Lower leg skin (tissue), 3 donors: ENCODE measurements at regions not wholly inside any gene's neighbourhood (a gene's known extent, or its start where the extent isn't known, plus 50 kb on each side); places are given as distances from the start of the nearest gene placed in this dataset.

Experiments
- CTCF ChIP-seq, 3 donors: fragments of 450-650 bp; IDR thresholded peaks; one replicate each; pipeline ENCODE4 v1.5.1; 2016; ENCODE audit warnings: antibody characterized with exemption in 3 of 3, mild to moderate bottlenecking in 3 of 3, moderate library complexity in 2 of 3
- POLR2A ChIP-seq, 2 donors: fragments of 450-650 bp; IDR thresholded peaks; one replicate each; pipeline ENCODE4 v1.6.1; 2016 to 2017; ENCODE audit warnings: antibody characterized with exemption in 2 of 2, mild to moderate bottlenecking in 1 of 2, moderate library complexity in 1 of 2

- no peak for TF ChIP-seq CTCF (IDR thresholded peaks at IDR 0.05)
- TF ChIP-seq POLR2A (IDR thresholded peaks at IDR 0.05), result no peak
Measured at GRCh38 chr10:2826675-2827074, 240.7 kb upstream of the PFKP start.
